Ishikawa (cell line): ENCODE measurements at regions not wholly inside any gene's neighbourhood (a gene's known extent, or its start where the extent isn't known, plus 50 kb on each side); places are given as distances from the start of the nearest gene placed in this dataset.

Experiments
- CEBPB ChIP-seq: IDR thresholded peaks from 2 replicates; pipeline ENCODE4 v1.6.1; 2012
- CREB1 ChIP-seq: IDR thresholded peaks from 2 replicates; pipeline ENCODE4 v1.6.1; 2012; ENCODE audit warnings: low read depth
- EGR1 ChIP-seq: IDR thresholded peaks from 2 replicates; pipeline ENCODE4 v1.6.1; 2012
- EP300 ChIP-seq: IDR thresholded peaks from 2 replicates; pipeline ENCODE4 v1.6.1; 2012; ENCODE audit warnings: borderline replicate concordance
- FOXM1 ChIP-seq: IDR thresholded peaks from 2 replicates; pipeline ENCODE4 v1.6.1; 2012; ENCODE audit warnings: low read depth, borderline replicate concordance
- NFIC ChIP-seq: IDR thresholded peaks from 2 replicates; pipeline ENCODE4 v1.6.1; 2012
- RAD21 ChIP-seq: IDR thresholded peaks from 2 replicates; pipeline ENCODE4 v1.6.1; 2012; ENCODE audit warnings: low read depth
- TAF1 ChIP-seq: IDR thresholded peaks from 2 replicates; pipeline ENCODE4 v1.6.1; 2012; ENCODE audit warnings: low read depth, mild to moderate bottlenecking
- TCF12 ChIP-seq: IDR thresholded peaks from 2 replicates; pipeline ENCODE4 v1.6.1; 2012; ENCODE audit warnings: low read depth
- TEAD4 ChIP-seq: IDR thresholded peaks from 2 replicates; pipeline ENCODE4 v1.6.1; 2012
- YY1 ChIP-seq: IDR thresholded peaks from 2 replicates; pipeline ENCODE4 v1.6.1; 2012; ENCODE audit warnings: low read depth
- ZBTB7A ChIP-seq: IDR thresholded peaks from 2 replicates; pipeline ENCODE4 v1.6.1; 2012; ENCODE audit warnings: low read depth
- TF ChIP-seq, protein P1 (sequence below): IDR thresholded peaks from 2 replicates; pipeline ENCODE4 v1.6.1; 2012; ENCODE audit warnings: low read depth, mild to moderate bottlenecking
- TF ChIP-seq, protein P2 (sequence below): IDR thresholded peaks from 2 replicates; pipeline ENCODE4 v1.6.1; 2012
- TF ChIP-seq, protein P3 (sequence below): IDR thresholded peaks from 2 replicates; pipeline ENCODE4 v1.6.1; 2012

DNA sequence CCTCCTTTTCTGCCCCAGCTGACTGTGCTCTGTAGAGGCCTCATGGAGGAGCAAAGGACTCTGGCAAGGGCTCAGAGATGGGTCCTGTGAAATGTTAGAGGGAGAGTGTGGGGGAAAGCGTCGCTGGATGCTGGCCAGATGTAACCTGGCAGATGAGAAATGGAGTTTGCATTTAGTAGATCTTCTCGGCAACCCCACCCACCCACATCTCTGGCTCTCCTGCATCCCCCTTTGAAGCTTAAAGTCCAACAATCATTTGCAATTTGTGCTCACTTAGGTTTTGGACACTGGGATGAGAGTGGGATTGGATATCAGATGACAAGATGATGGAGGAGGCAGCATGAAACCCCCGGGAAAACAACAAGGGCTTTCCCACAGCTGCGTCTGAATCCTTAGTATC is 523.6 kb upstream of the MCTP2 start:
- no peak for TF ChIP-seq NFIC
- TF ChIP-seq CEBPB: no peak
- TF ChIP-seq RAD21: no peak
- TF ChIP-seq, protein P1, sequence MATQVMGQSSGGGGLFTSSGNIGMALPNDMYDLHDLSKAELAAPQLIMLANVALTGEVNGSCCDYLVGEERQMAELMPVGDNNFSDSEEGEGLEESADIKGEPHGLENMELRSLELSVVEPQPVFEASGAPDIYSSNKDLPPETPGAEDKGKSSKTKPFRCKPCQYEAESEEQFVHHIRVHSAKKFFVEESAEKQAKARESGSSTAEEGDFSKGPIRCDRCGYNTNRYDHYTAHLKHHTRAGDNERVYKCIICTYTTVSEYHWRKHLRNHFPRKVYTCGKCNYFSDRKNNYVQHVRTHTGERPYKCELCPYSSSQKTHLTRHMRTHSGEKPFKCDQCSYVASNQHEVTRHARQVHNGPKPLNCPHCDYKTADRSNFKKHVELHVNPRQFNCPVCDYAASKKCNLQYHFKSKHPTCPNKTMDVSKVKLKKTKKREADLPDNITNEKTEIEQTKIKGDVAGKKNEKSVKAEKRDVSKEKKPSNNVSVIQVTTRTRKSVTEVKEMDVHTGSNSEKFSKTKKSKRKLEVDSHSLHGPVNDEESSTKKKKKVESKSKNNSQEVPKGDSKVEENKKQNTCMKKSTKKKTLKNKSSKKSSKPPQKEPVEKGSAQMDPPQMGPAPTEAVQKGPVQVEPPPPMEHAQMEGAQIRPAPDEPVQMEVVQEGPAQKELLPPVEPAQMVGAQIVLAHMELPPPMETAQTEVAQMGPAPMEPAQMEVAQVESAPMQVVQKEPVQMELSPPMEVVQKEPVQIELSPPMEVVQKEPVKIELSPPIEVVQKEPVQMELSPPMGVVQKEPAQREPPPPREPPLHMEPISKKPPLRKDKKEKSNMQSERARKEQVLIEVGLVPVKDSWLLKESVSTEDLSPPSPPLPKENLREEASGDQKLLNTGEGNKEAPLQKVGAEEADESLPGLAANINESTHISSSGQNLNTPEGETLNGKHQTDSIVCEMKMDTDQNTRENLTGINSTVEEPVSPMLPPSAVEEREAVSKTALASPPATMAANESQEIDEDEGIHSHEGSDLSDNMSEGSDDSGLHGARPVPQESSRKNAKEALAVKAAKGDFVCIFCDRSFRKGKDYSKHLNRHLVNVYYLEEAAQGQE: no peak
- no peak for TF ChIP-seq CREB1
- no peak for TF ChIP-seq TAF1
- no peak for TF ChIP-seq FOXM1
- TF ChIP-seq YY1: no peak
- TF ChIP-seq TEAD4: no peak

DNA sequence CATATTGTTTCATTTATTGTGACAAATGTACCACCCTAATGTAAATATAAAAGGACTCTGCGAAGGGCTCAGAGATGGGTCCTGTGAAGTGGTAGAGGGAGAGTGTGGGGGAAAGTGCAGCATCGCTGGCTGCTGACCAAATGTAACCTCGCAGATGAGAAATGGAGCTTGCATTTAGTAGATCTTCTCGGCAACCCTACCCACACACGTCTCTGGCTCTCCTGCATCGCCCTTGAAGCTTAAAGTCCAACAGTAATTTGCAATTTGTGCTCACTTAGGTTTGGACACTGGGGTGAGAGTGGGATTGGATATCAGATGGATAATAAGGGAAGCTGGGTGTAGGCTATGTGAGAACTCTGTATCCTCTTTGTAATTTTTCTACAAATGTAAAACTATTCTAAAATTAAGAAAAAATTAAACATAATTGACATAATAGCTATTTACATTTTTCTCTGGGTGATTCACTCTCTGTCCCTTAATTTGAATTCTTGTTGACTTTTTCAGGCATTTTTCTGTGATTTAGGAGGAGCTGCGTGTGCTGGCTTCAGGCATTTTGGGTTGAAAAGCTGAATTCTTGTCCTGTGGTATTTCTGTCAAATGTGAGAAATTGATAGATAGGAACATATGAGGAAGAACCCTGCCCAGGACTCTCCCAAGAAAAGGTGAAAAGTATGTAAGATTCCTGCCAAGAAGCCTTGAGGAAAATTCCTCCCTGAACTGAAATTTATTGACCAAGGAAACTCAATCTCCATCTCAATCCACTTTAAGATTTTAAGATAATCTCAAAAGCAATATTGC is 524.7 kb upstream of the MCTP2 start:
- TF ChIP-seq TCF12: no peak

DNA sequence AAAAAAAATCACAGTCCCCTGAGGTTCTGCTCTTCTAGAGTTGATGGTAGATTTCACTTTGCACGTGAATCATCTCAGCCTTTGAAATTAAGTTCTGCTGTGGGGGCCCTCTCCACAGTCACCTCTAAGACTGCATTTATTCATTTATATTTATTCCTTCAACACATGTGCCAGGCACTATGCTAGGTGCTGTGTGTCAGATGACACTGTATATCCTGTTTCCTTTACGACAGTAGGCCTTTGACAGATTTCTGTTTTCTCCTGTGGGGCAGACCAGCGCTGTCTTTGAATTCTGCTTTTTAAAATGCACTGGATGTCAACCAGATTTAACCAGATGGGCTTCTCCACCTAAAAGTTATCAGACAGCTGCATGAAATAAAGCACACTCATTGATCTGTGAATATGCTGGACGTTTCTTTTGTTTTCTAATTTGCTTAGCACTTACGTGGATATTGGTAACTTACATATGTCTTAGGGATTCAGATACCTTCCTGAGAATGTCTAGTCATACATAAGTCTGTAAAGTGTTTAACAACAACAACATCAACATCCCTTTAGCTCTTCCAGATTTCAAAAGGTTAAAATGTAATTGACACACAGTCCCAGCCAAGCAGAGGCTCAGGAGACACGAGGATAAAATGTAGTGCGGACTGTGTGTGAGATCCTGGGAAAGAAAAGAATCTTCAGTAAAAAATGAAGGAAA is 525.5 kb upstream of the MCTP2 start:
- TF ChIP-seq TEAD4 (no peak), ZBTB7A (no peak), EGR1 (no peak), TCF12 (no peak), EP300 (no peak), FOXM1 (no peak), CREB1 (no peak), NFIC (no peak), YY1 (no peak), TAF1 (no peak)
- TF ChIP-seq, protein P2, sequence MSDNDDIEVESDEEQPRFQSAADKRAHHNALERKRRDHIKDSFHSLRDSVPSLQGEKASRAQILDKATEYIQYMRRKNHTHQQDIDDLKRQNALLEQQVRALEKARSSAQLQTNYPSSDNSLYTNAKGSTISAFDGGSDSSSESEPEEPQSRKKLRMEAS: no peak

DNA sequence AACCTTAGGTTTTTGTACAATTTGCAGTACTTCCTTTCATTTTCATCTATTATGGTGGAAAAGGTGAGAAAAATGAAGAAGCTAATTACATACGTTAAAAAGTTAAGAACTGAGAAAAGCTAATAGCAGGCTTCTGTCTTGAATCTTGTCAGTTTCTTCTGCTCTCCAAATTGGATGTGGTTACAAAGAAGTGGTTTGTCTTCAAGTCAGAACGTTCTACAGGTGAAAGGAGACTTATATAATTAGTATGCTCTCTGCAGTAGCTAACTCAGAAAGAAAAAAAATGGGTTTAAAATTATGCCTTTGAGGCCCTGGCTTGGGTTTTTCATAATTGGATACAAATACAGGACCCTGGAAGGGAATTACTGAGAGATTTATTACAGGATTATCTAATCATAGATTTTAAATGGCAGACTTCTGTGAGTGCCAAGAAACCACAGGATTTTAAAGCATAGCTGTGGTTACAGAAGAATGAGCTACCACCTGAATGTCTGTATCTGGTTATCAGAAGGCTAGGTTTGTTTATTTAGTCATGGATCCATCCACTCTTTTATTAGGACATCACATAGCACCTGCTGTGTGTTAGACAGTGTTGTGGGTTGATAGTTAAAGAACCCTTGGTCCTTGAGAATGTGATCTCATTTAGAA is 528.1 kb upstream of the MCTP2 start:
- TF ChIP-seq CEBPB (no peak), NFIC (no peak), EP300 (no peak), EGR1 (no peak), TCF12 (no peak), FOXM1 (no peak), TEAD4 (no peak), RAD21 (no peak), ZBTB7A (no peak), CREB1 (no peak), YY1 (no peak), TAF1 (no peak)
- TF ChIP-seq, protein P2: no peak
- TF ChIP-seq, protein P3, sequence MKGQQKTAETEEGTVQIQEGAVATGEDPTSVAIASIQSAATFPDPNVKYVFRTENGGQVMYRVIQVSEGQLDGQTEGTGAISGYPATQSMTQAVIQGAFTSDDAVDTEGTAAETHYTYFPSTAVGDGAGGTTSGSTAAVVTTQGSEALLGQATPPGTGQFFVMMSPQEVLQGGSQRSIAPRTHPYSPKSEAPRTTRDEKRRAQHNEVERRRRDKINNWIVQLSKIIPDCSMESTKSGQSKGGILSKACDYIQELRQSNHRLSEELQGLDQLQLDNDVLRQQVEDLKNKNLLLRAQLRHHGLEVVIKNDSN: no peak
- TF ChIP-seq, protein P1: no peak

DNA sequence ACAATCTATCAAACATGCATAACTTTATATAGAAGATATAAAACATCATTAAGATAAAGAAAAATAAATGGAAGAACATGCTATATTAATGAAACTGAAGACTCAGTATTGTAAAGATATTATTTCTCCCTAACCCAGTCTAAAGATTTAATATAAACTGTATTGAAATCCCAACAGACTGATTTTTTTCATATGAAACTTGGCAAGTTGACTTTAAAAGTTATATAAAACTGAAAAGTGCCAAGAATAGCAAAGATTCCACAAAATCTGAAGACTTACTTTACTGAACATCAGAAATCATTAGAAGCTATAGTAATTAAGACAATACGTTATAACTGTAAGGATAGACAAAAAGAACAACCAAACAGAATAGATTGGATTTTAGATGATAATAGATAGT is 531.3 kb upstream of the MCTP2 start:
- TF ChIP-seq, protein P2: no peak
- TF ChIP-seq CEBPB (no peak), YY1 (no peak), EP300 (no peak), FOXM1 (no peak), EGR1 (no peak), NFIC (no peak), RAD21 (no peak), TEAD4 (no peak)
- TF ChIP-seq, protein P3: no peak
- TF ChIP-seq, protein P1: no peak
